ENCODE measurements at regions not wholly inside any gene's neighbourhood (a gene's known extent, or its start where the extent isn't known, plus 50 kb on each side); places are given as distances from the start of the nearest gene placed in this dataset.
A peak's percentile ranks its signal among the peaks of the same experiment; 100 is the strongest.

GRCh38 chr19:29278716-29279115 is 65.8 kb upstream of the UQCRFS1 start:
- no peak overlapping the region for H3K4me3 ChIP-seq (ENCODE audit: low read length)
- no peak for TF ChIP-seq CTCF (IDR thresholded peaks at IDR 0.05; ENCODE audit: insufficient read depth, low read depth, low read length, missing control alignments)
- DNase-seq (ENCODE audit: low read depth) = no peak

GRCh38 chr19:29283366-29283765 is 70.4 kb upstream of the UQCRFS1 start:
- no peak for DNase-seq (ENCODE audit: low read depth)
- H3K4me3 ChIP-seq (ENCODE audit: low read length) = no peak overlapping the region
- TF ChIP-seq CTCF (IDR thresholded peaks at IDR 0.05; ENCODE audit: insufficient read depth, low read depth, low read length, missing control alignments) = no peak

GRCh38 chr19:29285187-29285687 is 72.3 kb upstream of the UQCRFS1 start:
- TF ChIP-seq CTCF (IDR thresholded peaks at IDR 0.05; ENCODE audit: insufficient read depth, low read depth, low read length, missing control alignments) = no peak
- DNase-seq (ENCODE audit: low read depth) = no peak
- H3K4me3 ChIP-seq (ENCODE audit: low read length) = no peak overlapping the region

- no peak overlapping the region for H3K4me3 ChIP-seq (ENCODE audit: low read length)
- TF ChIP-seq CTCF (IDR thresholded peaks at IDR 0.05; ENCODE audit: insufficient read depth, low read depth, low read length, missing control alignments) = no peak
- DNase-seq (ENCODE audit: low read depth) = peak; percentile 1
Measured at GRCh38 chr19:29285878-29286277, 72.9 kb upstream of the UQCRFS1 start.

- no peak overlapping the region for H3K4me3 ChIP-seq (ENCODE audit: low read length)
- TF ChIP-seq CTCF (IDR thresholded peaks at IDR 0.05; ENCODE audit: insufficient read depth, low read depth, low read length, missing control alignments) = no peak
- DNase-seq (ENCODE audit: low read depth) = no peak
Measured at GRCh38 chr19:29287061-29287460, 74.1 kb upstream of the UQCRFS1 start.

GRCh38 chr19:29288256-29288655 is 75.3 kb upstream of the UQCRFS1 start:
- no peak for DNase-seq (ENCODE audit: low read depth)
- no peak overlapping the region for H3K4me3 ChIP-seq (ENCODE audit: low read length)
- no peak for TF ChIP-seq CTCF (IDR thresholded peaks at IDR 0.05; ENCODE audit: insufficient read depth, low read depth, low read length, missing control alignments)

GRCh38 chr19:29289020-29289419 is 76.1 kb upstream of the UQCRFS1 start:
- H3K4me3 ChIP-seq (ENCODE audit: low read length) = no peak overlapping the region
- no peak for TF ChIP-seq CTCF (IDR thresholded peaks at IDR 0.05; ENCODE audit: insufficient read depth, low read depth, low read length, missing control alignments)
- no peak for DNase-seq (ENCODE audit: low read depth)

All from epithelial cell of esophagus (primary cell).